GM12878 (cell line): ENCODE measurements at regions not wholly inside any gene's neighbourhood (a gene's known extent, or its start where the extent isn't known, plus 50 kb on each side); places are given as distances from the start of the nearest gene placed in this dataset.

Source experiments
- MTA2 ChIP-seq: fragments of 450-650 bp; IDR thresholded peaks from 2 replicates; pipeline ENCODE4 v1.6.1; 2016; ENCODE audit warnings: low read depth, mild to moderate bottlenecking, moderate library complexity
- RBBP5 ChIP-seq: fragments of 200-600 bp; sonication (generic); conservative IDR thresholded peaks from 2 replicates; pipeline ENCODE4 v1.6.1; 2016
- TF ChIP-seq, protein P1 (sequence below): fragments of 150-350 bp; IDR thresholded peaks from 2 replicates; pipeline ENCODE4 v1.6.1; 2016; ENCODE audit warnings: low read depth, low read length

DNA sequence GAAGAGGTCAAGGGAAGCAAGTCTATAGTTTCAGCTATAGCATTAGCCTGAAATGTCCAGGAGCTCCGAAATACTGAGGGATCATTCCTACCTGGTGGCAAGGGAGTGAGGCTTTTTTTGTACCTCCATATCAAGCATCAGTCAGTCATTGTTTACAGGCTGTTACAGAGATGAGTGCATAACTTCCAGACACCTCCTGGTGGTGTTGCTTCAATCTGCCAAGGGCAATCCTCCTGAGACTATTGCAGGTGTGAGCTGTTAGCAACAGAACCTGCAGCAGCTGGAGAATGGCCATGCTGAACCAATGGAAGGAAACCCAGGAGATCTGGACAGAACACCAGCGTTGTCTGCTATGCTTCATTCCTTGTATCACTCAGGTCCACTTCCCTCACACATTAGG is 80.0 kb upstream of the SLC8A3 start:
- TF ChIP-seq MTA2, result no peak
- TF ChIP-seq, protein P1, sequence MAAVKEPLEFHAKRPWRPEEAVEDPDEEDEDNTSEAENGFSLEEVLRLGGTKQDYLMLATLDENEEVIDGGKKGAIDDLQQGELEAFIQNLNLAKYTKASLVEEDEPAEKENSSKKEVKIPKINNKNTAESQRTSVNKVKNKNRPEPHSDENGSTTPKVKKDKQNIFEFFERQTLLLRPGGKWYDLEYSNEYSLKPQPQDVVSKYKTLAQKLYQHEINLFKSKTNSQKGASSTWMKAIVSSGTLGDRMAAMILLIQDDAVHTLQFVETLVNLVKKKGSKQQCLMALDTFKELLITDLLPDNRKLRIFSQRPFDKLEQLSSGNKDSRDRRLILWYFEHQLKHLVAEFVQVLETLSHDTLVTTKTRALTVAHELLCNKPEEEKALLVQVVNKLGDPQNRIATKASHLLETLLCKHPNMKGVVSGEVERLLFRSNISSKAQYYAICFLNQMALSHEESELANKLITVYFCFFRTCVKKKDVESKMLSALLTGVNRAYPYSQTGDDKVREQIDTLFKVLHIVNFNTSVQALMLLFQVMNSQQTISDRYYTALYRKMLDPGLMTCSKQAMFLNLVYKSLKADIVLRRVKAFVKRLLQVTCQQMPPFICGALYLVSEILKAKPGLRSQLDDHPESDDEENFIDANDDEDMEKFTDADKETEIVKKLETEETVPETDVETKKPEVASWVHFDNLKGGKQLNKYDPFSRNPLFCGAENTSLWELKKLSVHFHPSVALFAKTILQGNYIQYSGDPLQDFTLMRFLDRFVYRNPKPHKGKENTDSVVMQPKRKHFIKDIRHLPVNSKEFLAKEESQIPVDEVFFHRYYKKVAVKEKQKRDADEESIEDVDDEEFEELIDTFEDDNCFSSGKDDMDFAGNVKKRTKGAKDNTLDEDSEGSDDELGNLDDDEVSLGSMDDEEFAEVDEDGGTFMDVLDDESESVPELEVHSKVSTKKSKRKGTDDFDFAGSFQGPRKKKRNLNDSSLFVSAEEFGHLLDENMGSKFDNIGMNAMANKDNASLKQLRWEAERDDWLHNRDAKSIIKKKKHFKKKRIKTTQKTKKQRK, result no peak
- TF ChIP-seq RBBP5, result no peak
